Hepatocyte (in vitro differentiated cells): ENCODE measurements at regions not wholly inside any gene's neighbourhood (a gene's known extent, or its start where the extent isn't known, plus 50 kb on each side); places are given as distances from the start of the nearest gene placed in this dataset.

Experiments used
- DNase-seq: peaks from one replicate; pipeline ENCODE4 v3.0.0-alpha.2; 2016; ENCODE audit warnings: low spot score
- H2AFZ ChIP-seq: fragments of 200-600 bp; sonication (generic); 2 replicates; pipeline ENCODE4 v1.6.0; 2016; ENCODE audit warnings: antibody characterized with exemption, mild to moderate bottlenecking
- H3K27ac ChIP-seq: fragments of 200-600 bp; sonication (generic); 2 replicates; pipeline ENCODE4 v1.5.1; 2016; ENCODE audit warnings: mild to moderate bottlenecking
- H3K27me3 ChIP-seq: fragments of 200-600 bp; sonication (generic); 2 replicates; pipeline ENCODE4 v1.6.1; 2016
- H3K36me3 ChIP-seq: fragments of 200-600 bp; sonication (generic); replicated peaks from 2 replicates; pipeline ENCODE4 v1.5.1; 2016; ENCODE audit warnings: low read depth; ENCODE audit not compliant: insufficient read depth
- H3K4me1 ChIP-seq: fragments of 200-600 bp; sonication (generic); 2 replicates; pipeline ENCODE4 v1.5.1; 2016; ENCODE audit warnings: mild to moderate bottlenecking, moderate library complexity; ENCODE audit not compliant: insufficient read depth
- H3K4me2 ChIP-seq: fragments of 200-600 bp; sonication (generic); 2 replicates; pipeline ENCODE4 v1.6.0; 2016
- H3K4me3 ChIP-seq: fragments of 200-600 bp; sonication (generic); 2 replicates; pipeline ENCODE4 v1.5.1; 2016; ENCODE audit warnings: mild to moderate bottlenecking
- H3K79me2 ChIP-seq: fragments of 200-600 bp; sonication (generic); 2 replicates; pipeline ENCODE4 v1.6.0; 2017; ENCODE audit warnings: mild to moderate bottlenecking
- H3K9me2 ChIP-seq: fragments of 200-600 bp; sonication (generic); replicated peaks from 2 replicates; pipeline ENCODE4 v1.6.0; 2017; ENCODE audit warnings: mild to moderate bottlenecking; ENCODE audit not compliant: insufficient read depth
- H3K9me3 ChIP-seq: fragments of 200-600 bp; sonication (generic); 2 replicates; pipeline ENCODE4 v1.5.1; 2016; ENCODE audit warnings: low read depth, mild to moderate bottlenecking
- H4K20me1 ChIP-seq: fragments of 200-600 bp; sonication (generic); 2 replicates; pipeline ENCODE4 v1.6.0; 2016; ENCODE audit warnings: mild to moderate bottlenecking; ENCODE audit not compliant: insufficient read depth, poor library complexity, severe bottlenecking
- EZH2 ChIP-seq: fragments of 200-600 bp; sonication (generic); IDR thresholded peaks from 2 replicates; pipeline ENCODE4 v1.6.1; 2016; ENCODE audit warnings: antibody characterized with exemption, mild to moderate bottlenecking, borderline replicate concordance
- EZH2phosphoT487 ChIP-seq: fragments of 200-600 bp; sonication (generic); IDR thresholded peaks from one replicate; pipeline ENCODE4 v1.6.1; 2018; ENCODE audit warnings: antibody characterized with exemption, mild to moderate bottlenecking, low read depth, moderate library complexity; ENCODE audit not compliant: unreplicated experiment, severe bottlenecking
- WGBS: methylation state at CpG from one replicate; pipeline ENCODE4 v1.1.6; 2016; ENCODE audit warnings: low lambda C conversion rate; ENCODE audit errors: missing lambda C conversion rate; 5-methylcytosine and 5-hydroxymethylcytosine counted together
- TF ChIP-seq, protein P1 (sequence below): fragments of 200-600 bp; sonication (generic); IDR thresholded peaks from 2 replicates; pipeline ENCODE4 v1.5.1; 2016; ENCODE audit warnings: antibody characterized with exemption, mild to moderate bottlenecking; ENCODE audit not compliant: poor library complexity

DNA sequence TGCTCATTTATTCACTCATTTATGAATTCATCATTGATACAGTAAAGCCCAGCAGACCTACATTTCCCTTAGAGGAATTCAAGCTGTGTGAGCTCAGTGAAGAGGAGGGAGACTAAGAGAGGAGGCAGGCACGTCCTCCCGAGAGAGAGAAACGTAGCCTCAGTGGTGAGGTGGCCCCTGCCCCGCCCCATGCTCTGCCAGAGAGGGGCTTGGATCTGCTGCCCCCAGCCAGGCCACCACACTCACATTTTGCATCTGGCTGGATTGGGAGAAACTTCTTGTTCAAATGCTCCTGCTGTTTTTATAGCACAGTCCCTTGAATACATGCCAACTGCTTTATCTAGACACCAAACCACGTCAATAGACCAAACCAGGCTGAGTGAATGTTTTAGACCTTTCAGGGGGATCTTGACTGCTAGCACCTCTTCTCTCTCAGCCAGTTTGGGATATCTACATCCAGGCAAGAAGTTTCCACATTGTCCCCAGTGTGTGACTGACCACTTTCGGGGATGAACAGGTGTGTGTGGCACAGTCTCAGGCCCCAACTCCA lies 67.7 kb upstream of the AJAP1 start:
- Histone ChIP-seq H4K20me1 (no peaks in the 10 kb centered on the region), H3K4me1 (no peaks in the 10 kb centered on the region), H3K27ac (no peak overlapping the region), H3K27me3 (peaks cover 22% of the 10 kb centered on the region), H3K9me3 (no peaks in the 10 kb centered on the region), H3K9me2 (no peaks in the 10 kb centered on the region), H3K4me3 (no peak overlapping the region), H3K79me2 (no peaks in the 10 kb centered on the region), H3K36me3 (no peaks in the 10 kb centered on the region), H2AFZ (no peak overlapping the region), H3K4me2 (no peak overlapping the region)
- TF ChIP-seq EZH2 (no peak), EZH2phosphoT487 (no peak)
- TF ChIP-seq, protein P1, sequence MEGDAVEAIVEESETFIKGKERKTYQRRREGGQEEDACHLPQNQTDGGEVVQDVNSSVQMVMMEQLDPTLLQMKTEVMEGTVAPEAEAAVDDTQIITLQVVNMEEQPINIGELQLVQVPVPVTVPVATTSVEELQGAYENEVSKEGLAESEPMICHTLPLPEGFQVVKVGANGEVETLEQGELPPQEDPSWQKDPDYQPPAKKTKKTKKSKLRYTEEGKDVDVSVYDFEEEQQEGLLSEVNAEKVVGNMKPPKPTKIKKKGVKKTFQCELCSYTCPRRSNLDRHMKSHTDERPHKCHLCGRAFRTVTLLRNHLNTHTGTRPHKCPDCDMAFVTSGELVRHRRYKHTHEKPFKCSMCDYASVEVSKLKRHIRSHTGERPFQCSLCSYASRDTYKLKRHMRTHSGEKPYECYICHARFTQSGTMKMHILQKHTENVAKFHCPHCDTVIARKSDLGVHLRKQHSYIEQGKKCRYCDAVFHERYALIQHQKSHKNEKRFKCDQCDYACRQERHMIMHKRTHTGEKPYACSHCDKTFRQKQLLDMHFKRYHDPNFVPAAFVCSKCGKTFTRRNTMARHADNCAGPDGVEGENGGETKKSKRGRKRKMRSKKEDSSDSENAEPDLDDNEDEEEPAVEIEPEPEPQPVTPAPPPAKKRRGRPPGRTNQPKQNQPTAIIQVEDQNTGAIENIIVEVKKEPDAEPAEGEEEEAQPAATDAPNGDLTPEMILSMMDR: no peak
- DNase-seq: no peak
- 64% methylated on average over 6 of the region's 6 CpGs for WGBS

DNA sequence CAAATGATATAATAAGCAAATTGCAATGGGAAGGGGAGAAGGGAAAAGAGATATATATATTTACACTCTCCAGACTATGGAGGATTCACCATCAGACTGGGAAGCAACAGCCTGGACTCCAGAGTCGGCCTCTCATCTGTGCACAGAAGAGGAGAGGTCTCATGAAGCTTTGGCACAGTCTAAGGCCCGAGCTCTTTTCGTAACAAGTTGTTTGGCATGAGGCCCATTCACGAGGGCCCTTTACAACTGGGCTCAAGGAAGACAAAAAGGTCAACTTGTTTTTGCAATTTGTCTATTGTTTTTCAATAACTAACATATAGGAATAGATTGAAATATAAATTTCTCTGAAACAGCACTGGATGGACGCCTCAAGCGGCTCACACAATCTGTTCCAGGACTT lies 66.7 kb upstream of the AJAP1 start:
- whole genome bisulfite sequencing: 86% methylated on average over 6 of the region's 6 CpGs

DNA sequence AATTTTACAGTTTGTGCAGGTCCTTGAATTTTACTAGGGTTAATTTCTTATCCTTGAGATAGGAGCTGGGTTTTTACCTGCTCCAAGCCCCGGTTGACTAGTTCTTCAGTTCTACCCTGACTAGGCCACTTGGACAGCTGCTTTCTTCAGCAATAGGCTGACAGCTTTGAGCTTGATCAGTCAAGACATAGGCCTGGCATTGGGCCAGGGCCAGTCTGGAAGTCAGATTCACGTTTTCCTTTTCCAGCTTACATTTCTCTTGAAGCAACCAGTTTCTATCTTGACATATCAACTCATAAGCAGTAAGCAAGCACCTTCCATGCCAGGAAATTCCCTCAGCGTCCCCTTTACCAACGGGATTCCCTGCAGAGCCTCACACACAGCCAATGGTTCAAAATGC lies 63.7 kb upstream of the AJAP1 start:
- no peaks in the 10 kb centered on the region for H3K79me2 ChIP-seq
- no peaks in the 10 kb centered on the region for H3K27me3 ChIP-seq
- H2AFZ ChIP-seq: no peak overlapping the region
- TF ChIP-seq, protein P1: no peak
- TF ChIP-seq EZH2phosphoT487 (no peak), EZH2 (no peak)
- H3K4me3 ChIP-seq: no peak overlapping the region
- H4K20me1 ChIP-seq: no peaks in the 10 kb centered on the region
- no peaks in the 10 kb centered on the region for H3K9me3 ChIP-seq
- H3K36me3 ChIP-seq: no peaks in the 10 kb centered on the region
- no peak overlapping the region for H3K4me2 ChIP-seq
- H3K4me1 ChIP-seq: no peaks in the 10 kb centered on the region
- DNase-seq: no peak
- WGBS: 78% methylated on average over 4 of the region's 4 CpGs
- H3K27ac ChIP-seq: no peak overlapping the region
- H3K9me2 ChIP-seq: no peaks in the 10 kb centered on the region

More for the DNA sequence above, 66.7 kb upstream of the AJAP1 start:
- Histone ChIP-seq H4K20me1 (no peaks in the 10 kb centered on the region), H3K9me3 (no peaks in the 10 kb centered on the region), H3K4me1 (no peaks in the 10 kb centered on the region), H3K4me3 (no peak overlapping the region), H3K4me2 (no peak overlapping the region), H3K79me2 (no peaks in the 10 kb centered on the region), H3K27ac (no peak overlapping the region), H3K36me3 (no peaks in the 10 kb centered on the region), H3K27me3 (peaks cover 22% of the 10 kb centered on the region), H2AFZ (no peak overlapping the region), H3K9me2 (no peaks in the 10 kb centered on the region)
- TF ChIP-seq EZH2phosphoT487 (no peak), EZH2 (no peak)
- TF ChIP-seq, protein P1: no peak
- DNase-seq: no peak
